DND-41 (cell line): ENCODE measurements at regions not wholly inside any gene's neighbourhood (a gene's known extent, or its start where the extent isn't known, plus 50 kb on each side); places are given as distances from the start of the nearest gene placed in this dataset.

Source experiments
- ATAC-seq: fragments of 200-7000 bp; cut with Tn5 transposase; 3 replicates; pipeline ENCODE4 v1.9.1; 2021; ENCODE audit warnings: low read depth; ENCODE audit not compliant: insufficient read depth
- DNase-seq: peaks from one replicate; pipeline ENCODE4 v3.0.0-alpha.2; 2020
- H2AFZ ChIP-seq: 2 replicates; pipeline ENCODE4 v1.6.0; 2012; ENCODE audit warnings: low read depth, low read length
- H3K27ac ChIP-seq: 2 replicates; pipeline ENCODE4 v1.5.1; 2012; ENCODE audit warnings: low read length, inconsistent platforms
- H3K27me3 ChIP-seq: fragments of 200-600 bp; sonication (generic); 2 replicates; pipeline ENCODE4 v1.6.0; 2012; ENCODE audit warnings: low read length, mild to moderate bottlenecking, inconsistent platforms; ENCODE audit not compliant: insufficient read depth, poor library complexity
- H3K36me3 ChIP-seq: 2 replicates; pipeline ENCODE4 v1.5.1; 2012; ENCODE audit warnings: low read length, inconsistent platforms; ENCODE audit not compliant: insufficient read depth
- H3K4me1 ChIP-seq: 2 replicates; pipeline ENCODE4 v1.5.1; 2012; ENCODE audit warnings: mild to moderate bottlenecking, low read length; ENCODE audit not compliant: insufficient read depth
- H3K4me2 ChIP-seq: 2 replicates; pipeline ENCODE4 v1.6.0; 2012; ENCODE audit warnings: mild to moderate bottlenecking, moderate library complexity, low read length, inconsistent platforms; ENCODE audit not compliant: insufficient read depth
- H3K4me3 ChIP-seq, 2 experiments: fragments of 200-600 bp in 1 of 2; shearing (Covaris generic) in 1 of 2; 2 replicates each; pipeline ENCODE4 v1.5.1; 2012 to 2016; ENCODE audit warnings: inconsistent platforms in 2 of 2, low read length in 2 of 2, mild to moderate bottlenecking in 2 of 2, low read depth in 1 of 2, moderate library complexity in 1 of 2
- H3K79me2 ChIP-seq: 2 replicates; pipeline ENCODE4 v1.6.0; 2012; ENCODE audit warnings: low read length, inconsistent platforms; ENCODE audit not compliant: insufficient read depth
- H3K9ac ChIP-seq: 2 replicates; pipeline ENCODE4 v1.6.0; 2012; ENCODE audit warnings: low read depth, mild to moderate bottlenecking, inconsistent platforms, low read length, moderate library complexity
- H3K9me3 ChIP-seq: 2 replicates; pipeline ENCODE4 v1.5.1; 2012; ENCODE audit warnings: low read length, moderate library complexity, mild to moderate bottlenecking, inconsistent platforms; ENCODE audit not compliant: insufficient read depth, severe bottlenecking
- H4K20me1 ChIP-seq: 2 replicates; pipeline ENCODE4 v1.6.0; 2012; ENCODE audit warnings: low read length; ENCODE audit not compliant: insufficient read depth
- CTCF ChIP-seq: IDR thresholded peaks from 2 replicates; pipeline ENCODE4 v1.5.1; 2012; ENCODE audit warnings: borderline replicate concordance, low read length, moderate library complexity, mild to moderate bottlenecking; ENCODE audit not compliant: poor library complexity, severe bottlenecking; ENCODE audit errors: extremely low read depth
- EZH2 ChIP-seq: IDR thresholded peaks from 3 replicates; pipeline ENCODE4 v1.6.1; 2012; ENCODE audit warnings: borderline replicate concordance, low read depth, mild to moderate bottlenecking, moderate library complexity, low read length, inconsistent platforms; ENCODE audit not compliant: severe bottlenecking

DNA sequence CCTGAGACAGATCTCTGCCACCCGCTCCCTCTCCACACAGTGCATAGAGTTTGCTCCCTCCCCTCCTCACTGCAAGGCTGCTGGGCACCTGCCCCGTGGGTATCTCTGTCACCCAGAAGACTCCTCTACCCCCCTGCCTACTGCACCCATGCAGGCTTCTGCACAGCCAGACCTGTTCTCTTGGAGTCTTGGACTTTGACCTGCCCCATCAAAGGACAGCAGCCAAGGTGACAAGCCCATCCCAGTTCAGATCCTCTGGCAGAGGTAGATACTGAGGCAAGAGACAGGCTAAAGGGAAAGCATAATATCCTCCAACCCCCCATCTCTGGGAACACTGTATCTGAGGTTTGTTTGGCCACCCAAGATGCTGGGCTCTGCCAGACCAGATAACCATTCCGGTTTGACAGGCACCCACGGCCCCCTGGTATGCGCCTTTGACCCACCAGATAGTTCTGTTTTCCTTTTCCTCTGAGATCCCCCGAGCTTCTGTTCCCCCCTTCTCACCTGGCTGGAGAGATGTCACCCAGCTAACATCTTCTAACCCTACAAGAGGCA lies 239.6 kb downstream of the SOX9 start:
- no peak overlapping the region for H2AFZ ChIP-seq
- TF ChIP-seq EZH2 (no peak), CTCF (no peak)
- no peak overlapping the region for H3K4me2 ChIP-seq
- no peak overlapping the region for H3K9ac ChIP-seq
- no peaks in the 10 kb centered on the region for H3K4me1 ChIP-seq
- H3K27ac ChIP-seq: no peak overlapping the region
- H3K9me3 ChIP-seq: no peaks in the 10 kb centered on the region
- H4K20me1 ChIP-seq: no peaks in the 10 kb centered on the region
- H3K79me2 ChIP-seq: no peaks in the 10 kb centered on the region
- no peaks in the 10 kb centered on the region for H3K27me3 ChIP-seq
- H3K36me3 ChIP-seq: no peaks in the 10 kb centered on the region
- no peak overlapping the region for H3K4me3 ChIP-seq
- ATAC-seq (no peak), DNase-seq (no peak)

GRCh38 chr17:72361892-72362291 lies 241.1 kb downstream of the SOX9 start:
- DNase-seq (no peak), ATAC-seq (no peak)
- Histone ChIP-seq H3K36me3 (no peaks in the 10 kb centered on the region), H3K4me1 (no peaks in the 10 kb centered on the region), H4K20me1 (no peaks in the 10 kb centered on the region), H3K27me3 (no peaks in the 10 kb centered on the region), H3K9ac (no peak overlapping the region), H3K4me3 (no peak overlapping the region), H2AFZ (no peak overlapping the region), H3K27ac (no peak overlapping the region), H3K79me2 (no peaks in the 10 kb centered on the region), H3K4me2 (no peak overlapping the region), H3K9me3 (no peaks in the 10 kb centered on the region)
- TF ChIP-seq EZH2 (no peak), CTCF (no peak)

GRCh38 chr17:72362376-72363088 lies 241.7 kb downstream of the SOX9 start:
- Histone ChIP-seq H4K20me1 (no peaks in the 10 kb centered on the region), H3K27me3 (no peaks in the 10 kb centered on the region), H3K36me3 (no peaks in the 10 kb centered on the region), H2AFZ (no peak overlapping the region), H3K9ac (no peak overlapping the region), H3K27ac (no peak overlapping the region), H3K4me2 (no peak overlapping the region), H3K79me2 (no peaks in the 10 kb centered on the region), H3K4me1 (no peaks in the 10 kb centered on the region), H3K9me3 (no peaks in the 10 kb centered on the region), H3K4me3 (no peak overlapping the region)
- TF ChIP-seq EZH2 (no peak), CTCF (no peak)
- DNase-seq: no peak
- no peak for ATAC-seq
